H9 (cell line): ENCODE measurements at regions not wholly inside any gene's neighbourhood (a gene's known extent, or its start where the extent isn't known, plus 50 kb on each side); places are given as distances from the start of the nearest gene placed in this dataset.

Experiments
- DNase-seq: peaks from one replicate; pipeline ENCODE4 v3.0.0-alpha.2; 2017
- H2AFZ ChIP-seq: one replicate; pipeline ENCODE4 v1.6.1; 2013; ENCODE audit warnings: mild to moderate bottlenecking, low read length, control low read depth, moderate library complexity
- H2AK5ac ChIP-seq: 2 replicates; pipeline ENCODE4 v1.6.1; 2013; ENCODE audit warnings: low read length, control low read depth, mixed read lengths; ENCODE audit not compliant: insufficient read length
- H2BK120ac ChIP-seq: one replicate; pipeline ENCODE4 v1.6.1; 2013; ENCODE audit warnings: low read depth, mild to moderate bottlenecking, low read length, control low read depth, inconsistent platforms; ENCODE audit not compliant: poor library complexity, severe bottlenecking
- H2BK12ac ChIP-seq: 2 replicates; pipeline ENCODE4 v1.6.1; 2013; ENCODE audit warnings: low read length, control low read depth, mixed read lengths, low read depth; ENCODE audit not compliant: insufficient read length
- H2BK15ac ChIP-seq: 2 replicates; pipeline ENCODE4 v1.6.1; 2013; ENCODE audit warnings: low read depth, low read length, control low read depth
- H2BK20ac ChIP-seq: one replicate; pipeline ENCODE4 v1.6.1; 2013; ENCODE audit warnings: low read depth, mild to moderate bottlenecking, low read length, control low read depth, inconsistent platforms; ENCODE audit not compliant: poor library complexity, severe bottlenecking
- H2BK5ac ChIP-seq: 2 replicates; pipeline ENCODE4 v1.6.1; 2013; ENCODE audit warnings: low read length, control low read depth, mixed read lengths; ENCODE audit not compliant: insufficient read length
- H3K14ac ChIP-seq: 2 replicates; pipeline ENCODE4 v1.6.1; 2013; ENCODE audit warnings: low read length, control low read depth; ENCODE audit not compliant: insufficient read depth
- H3K18ac ChIP-seq: 2 replicates; pipeline ENCODE4 v1.6.1; 2013; ENCODE audit warnings: low read depth, mild to moderate bottlenecking, mixed read lengths, low read length, control low read depth; ENCODE audit not compliant: insufficient read length
- H3K23ac ChIP-seq: 2 replicates; pipeline ENCODE4 v1.6.1; 2013; ENCODE audit warnings: low read length, control low read depth, mixed read lengths, low read depth; ENCODE audit not compliant: insufficient read length
- H3K23me2 ChIP-seq: 2 replicates; pipeline ENCODE4 v1.6.1; 2013; ENCODE audit warnings: low read depth, mild to moderate bottlenecking, mixed read lengths, low read length, control low read depth; ENCODE audit not compliant: insufficient read length, poor library complexity, severe bottlenecking
- H3K27ac ChIP-seq: 2 replicates; pipeline ENCODE4 v1.5.1; 2013; ENCODE audit warnings: low read length, control low read depth, mixed read lengths, low read depth; ENCODE audit not compliant: insufficient read length
- H3K27me3 ChIP-seq: 2 replicates; pipeline ENCODE4 v1.6.1; 2013; ENCODE audit warnings: low read length, control low read depth, inconsistent platforms; ENCODE audit not compliant: insufficient read depth
- H3K4ac ChIP-seq: 2 replicates; pipeline ENCODE4 v1.6.1; 2013; ENCODE audit warnings: low read depth, mild to moderate bottlenecking, control low read depth, inconsistent platforms, low read length, moderate library complexity
- H3K4me1 ChIP-seq: 2 replicates; pipeline ENCODE4 v1.6.1; 2013; ENCODE audit warnings: low read length, control low read depth, inconsistent platforms; ENCODE audit not compliant: insufficient read depth
- H3K4me2 ChIP-seq: 2 replicates; pipeline ENCODE4 v1.6.1; 2013; ENCODE audit warnings: low read length, control low read depth, mixed read lengths; ENCODE audit not compliant: insufficient read length, insufficient read depth
- H3K56ac ChIP-seq: 2 replicates; pipeline ENCODE4 v1.6.1; 2013; ENCODE audit warnings: low read depth, mild to moderate bottlenecking, mixed read lengths, low read length, control low read depth; ENCODE audit not compliant: insufficient read length
- H3K79me1 ChIP-seq: 2 replicates; pipeline ENCODE4 v1.6.1; 2013; ENCODE audit warnings: low read depth, mild to moderate bottlenecking, moderate library complexity, low read length, control low read depth, inconsistent platforms; ENCODE audit not compliant: insufficient read depth, poor library complexity, severe bottlenecking
- H3K79me2 ChIP-seq: 2 replicates; pipeline ENCODE4 v1.6.1; 2013; ENCODE audit warnings: low read length, control low read depth, inconsistent platforms; ENCODE audit not compliant: insufficient read depth
- H3K9ac ChIP-seq: 2 replicates; pipeline ENCODE4 v1.6.1; 2013; ENCODE audit warnings: low read length, control low read depth, mixed read lengths; ENCODE audit not compliant: insufficient read length; ENCODE audit errors: extremely low read depth
- H3K9me3 ChIP-seq: one replicate; pipeline ENCODE4 v1.6.1; 2013; ENCODE audit warnings: low read depth, low read length, inconsistent platforms; ENCODE audit not compliant: control insufficient read depth
- H3T11ph ChIP-seq: one replicate; pipeline ENCODE4 v1.6.1; 2013; ENCODE audit warnings: mild to moderate bottlenecking, low read length, control low read depth, inconsistent platforms
- H4K20me1 ChIP-seq: one replicate; pipeline ENCODE4 v1.6.1; 2013; ENCODE audit not compliant: control insufficient read depth, insufficient read length, insufficient read depth
- H4K5ac ChIP-seq: 2 replicates; pipeline ENCODE4 v1.6.1; 2013; ENCODE audit warnings: low read depth, mild to moderate bottlenecking, mixed read lengths, low read length, control low read depth; ENCODE audit not compliant: insufficient read length
- H4K8ac ChIP-seq: replicated peaks from 2 replicates; pipeline ENCODE4 v1.6.1; 2013; ENCODE audit warnings: low read length, control low read depth, mixed read lengths, low read depth; ENCODE audit not compliant: insufficient read length
- H4K91ac ChIP-seq: 2 replicates; pipeline ENCODE4 v1.6.1; 2013; ENCODE audit warnings: low read depth, mild to moderate bottlenecking, moderate library complexity, mixed read lengths, low read length, control low read depth; ENCODE audit not compliant: insufficient read length
- H3K27ac Mint-ChIP-seq, 3 experiments: 2 replicates in 2 of 3; 3 replicates in 1 of 3; pipeline ENCODE4 v1.8.0; 2020 to 2021; ENCODE audit warnings: mixed read lengths in 3 of 3, mild to moderate bottlenecking in 1 of 3, moderate library complexity in 1 of 3
- H3K27me3 Mint-ChIP-seq: 2 replicates; pipeline ENCODE4 v1.8.0; 2021; ENCODE audit warnings: low read depth, mild to moderate bottlenecking, moderate library complexity, mixed read lengths
- H3K36me3 Mint-ChIP-seq, 3 experiments: 2 replicates in 2 of 3; 3 replicates in 1 of 3; pipeline ENCODE4 v1.8.0; 2020 to 2021; ENCODE audit warnings: low read depth in 3 of 3, mixed read lengths in 3 of 3; ENCODE audit not compliant: insufficient read depth in 1 of 3
- H3K4me1 Mint-ChIP-seq, 2 experiments: 2 replicates each; pipeline ENCODE4 v1.8.0; 2020; ENCODE audit warnings: mixed read lengths in 2 of 2
- H3K4me3 Mint-ChIP-seq, 2 experiments: 2 replicates in 1 of 2; 3 replicates in 1 of 2; pipeline ENCODE4 v1.8.0; 2020 to 2021; ENCODE audit warnings: mild to moderate bottlenecking in 2 of 2, mixed read lengths in 2 of 2, moderate library complexity in 1 of 2
- H3K9me3 Mint-ChIP-seq, 2 experiments: 2 replicates in 1 of 2; 3 replicates in 1 of 2; pipeline ENCODE4 v1.8.0; 2020; ENCODE audit warnings: mild to moderate bottlenecking in 2 of 2, mixed read lengths in 2 of 2, moderate library complexity in 1 of 2
- WGBS: extraction: QIAGEN DNeasy Blood & Tissue Kit; methylation state at CpG from one replicate; pipeline ENCODE4 v1.1.7; 2013; ENCODE audit warnings: missing lambda C conversion rate, low lambda C conversion rate, mixed read lengths; ENCODE audit not compliant: insufficient read length; ENCODE audit errors: extremely low coverage; 5-methylcytosine and 5-hydroxymethylcytosine counted together
- TF ChIP-seq, protein P1 (sequence below): fragments of 200-600 bp; sonication (generic); conservative IDR thresholded peaks from 3 replicates; pipeline ENCODE4 v1.8.0; 2021; ENCODE audit warnings: antibody characterized with exemption, mild to moderate bottlenecking

DNA sequence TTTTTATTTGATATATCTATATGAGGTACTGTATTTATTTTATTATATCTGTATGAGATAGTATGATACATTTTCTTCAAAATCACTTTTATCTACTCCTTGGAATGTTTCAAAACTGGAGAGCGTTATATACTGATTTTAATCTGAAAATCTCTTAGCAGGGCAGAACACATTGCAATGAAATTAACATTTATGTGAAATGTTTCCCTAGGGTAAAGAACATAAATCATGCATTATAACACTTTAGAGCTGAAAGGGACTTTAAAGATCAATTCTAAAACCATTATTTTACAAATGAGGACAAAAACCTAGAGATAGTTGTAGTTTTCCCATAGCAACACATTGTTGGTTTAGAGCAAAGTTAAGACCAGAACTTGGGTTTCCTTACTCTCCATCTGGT is 153.7 kb downstream of the ATOH1 start:
- no peak overlapping the region for H3K4me3 Mint-ChIP-seq
- Histone ChIP-seq H3K27ac (no peak overlapping the region), H2AFZ (no peak overlapping the region), H4K91ac (no peak overlapping the region), H3K23ac (no peak overlapping the region), H2BK120ac (no peak overlapping the region), H3K27me3 (no peaks in the 10 kb centered on the region), H2BK12ac (no peak overlapping the region), H3K56ac (no peak overlapping the region), H3K79me2 (no peaks in the 10 kb centered on the region), H2BK5ac (no peak overlapping the region), H2BK20ac (no peak overlapping the region), H3K4me2 (no peak overlapping the region), H3T11ph (no peak overlapping the region), H3K9me3 (no peaks in the 10 kb centered on the region), H3K9ac (no peak overlapping the region), H3K4ac (no peak overlapping the region), H3K4me1 (no peaks in the 10 kb centered on the region), H3K79me1 (no peaks in the 10 kb centered on the region), H3K23me2 (no peaks in the 10 kb centered on the region), H4K5ac (no peak overlapping the region), H3K14ac (no peak overlapping the region), H2BK15ac (no peak overlapping the region), H2AK5ac (no peak overlapping the region), H4K20me1 (no peaks in the 10 kb centered on the region), H3K18ac (no peak overlapping the region), H4K8ac (no peak overlapping the region)
- DNase-seq: no peak
- H3K27me3 Mint-ChIP-seq: no peaks in the 10 kb centered on the region; the same call in 1 of the 2 replicates
- no peak overlapping the region for H3K27ac Mint-ChIP-seq
- TF ChIP-seq, protein P1, sequence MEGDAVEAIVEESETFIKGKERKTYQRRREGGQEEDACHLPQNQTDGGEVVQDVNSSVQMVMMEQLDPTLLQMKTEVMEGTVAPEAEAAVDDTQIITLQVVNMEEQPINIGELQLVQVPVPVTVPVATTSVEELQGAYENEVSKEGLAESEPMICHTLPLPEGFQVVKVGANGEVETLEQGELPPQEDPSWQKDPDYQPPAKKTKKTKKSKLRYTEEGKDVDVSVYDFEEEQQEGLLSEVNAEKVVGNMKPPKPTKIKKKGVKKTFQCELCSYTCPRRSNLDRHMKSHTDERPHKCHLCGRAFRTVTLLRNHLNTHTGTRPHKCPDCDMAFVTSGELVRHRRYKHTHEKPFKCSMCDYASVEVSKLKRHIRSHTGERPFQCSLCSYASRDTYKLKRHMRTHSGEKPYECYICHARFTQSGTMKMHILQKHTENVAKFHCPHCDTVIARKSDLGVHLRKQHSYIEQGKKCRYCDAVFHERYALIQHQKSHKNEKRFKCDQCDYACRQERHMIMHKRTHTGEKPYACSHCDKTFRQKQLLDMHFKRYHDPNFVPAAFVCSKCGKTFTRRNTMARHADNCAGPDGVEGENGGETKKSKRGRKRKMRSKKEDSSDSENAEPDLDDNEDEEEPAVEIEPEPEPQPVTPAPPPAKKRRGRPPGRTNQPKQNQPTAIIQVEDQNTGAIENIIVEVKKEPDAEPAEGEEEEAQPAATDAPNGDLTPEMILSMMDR: no peak
- H3K9me3 Mint-ChIP-seq: peaks cover 13 to 16% of the 10 kb centered on the region in 2 experiments
- peaks cover 2 to 11% (median 2%) of the 10 kb centered on the region in 3 experiments; a peak in 6 of 7 replicates for H3K36me3 Mint-ChIP-seq
- H3K4me1 Mint-ChIP-seq: no peaks in the 10 kb centered on the region
- no CpG with 5 or more reads among the region's 1 CpG for WGBS
